Type B pancreatic cell (in vitro differentiated cells): ENCODE measurements at regions not wholly inside any gene's neighbourhood (a gene's known extent, or its start where the extent isn't known, plus 50 kb on each side); places are given as distances from the start of the nearest gene placed in this dataset.

Experiments
- DNase-seq: peaks from one replicate; pipeline ENCODE4 v3.0.0; 2021; ENCODE audit warnings: mixed read lengths; ENCODE audit not compliant: unreplicated experiment; ENCODE audit errors: extremely low spot score
- H3K27ac Mint-ChIP-seq: 2 replicates; pipeline ENCODE4 v1.8.0; 2021; ENCODE audit warnings: mild to moderate bottlenecking, mixed read lengths
- H3K27me3 Mint-ChIP-seq: 2 replicates; pipeline ENCODE4 v1.8.0; 2021; ENCODE audit warnings: mixed read lengths
- H3K36me3 Mint-ChIP-seq: 2 replicates; pipeline ENCODE4 v1.8.0; 2021; ENCODE audit warnings: mixed read lengths
- H3K4me1 Mint-ChIP-seq: one replicate; pipeline ENCODE4 v1.8.0; 2021; ENCODE audit warnings: mixed read lengths; ENCODE audit not compliant: unreplicated experiment
- H3K4me3 Mint-ChIP-seq: 2 replicates; pipeline ENCODE4 v1.8.0; 2021; ENCODE audit warnings: mild to moderate bottlenecking, mixed read lengths
- H3K9me3 Mint-ChIP-seq: 2 replicates; pipeline ENCODE4 v1.8.0; 2021; ENCODE audit warnings: mixed read lengths
- TF ChIP-seq, protein P1 (sequence below): fragments of 200-600 bp; sonication (generic); conservative IDR thresholded peaks from 2 replicates; pipeline ENCODE4 v1.5.0; 2021; ENCODE audit warnings: antibody characterized with exemption, mild to moderate bottlenecking

DNA sequence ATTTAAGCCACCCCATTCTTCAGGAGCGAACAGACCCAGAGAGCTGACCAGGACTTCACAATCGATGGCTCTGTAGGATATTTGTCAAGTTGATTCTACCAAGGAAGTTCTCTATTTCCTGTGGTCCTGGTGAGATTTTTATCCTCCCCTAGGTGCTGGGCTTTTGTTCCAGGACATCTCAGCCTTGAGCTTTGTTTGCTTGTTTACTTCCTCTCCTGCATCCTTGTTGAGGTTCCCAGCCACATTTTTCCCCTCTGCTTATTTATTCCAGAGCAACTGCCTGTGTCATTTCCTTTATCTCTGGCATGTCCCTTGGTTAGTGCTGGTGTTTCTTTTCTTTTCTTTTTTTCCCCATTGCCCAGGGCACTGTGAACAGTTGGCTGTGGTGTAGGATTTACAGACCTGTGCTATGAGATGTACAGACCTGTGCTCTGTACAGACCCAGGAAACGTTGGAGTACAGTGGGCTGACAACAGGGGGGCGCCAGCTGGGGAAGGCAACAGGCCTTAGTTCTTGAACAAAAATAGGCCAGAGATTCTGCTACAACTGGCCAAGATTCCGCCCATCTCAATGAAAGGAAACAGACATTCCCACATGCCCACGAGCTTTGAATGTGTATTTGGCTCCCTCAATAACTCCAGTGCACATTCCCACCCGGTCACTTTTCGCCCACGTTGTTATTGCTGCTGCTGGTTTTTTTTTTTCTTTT lies 235.9 kb upstream of the DDI1 start:
- H3K27ac Mint-ChIP-seq: no peak overlapping the region
- DNase-seq: no peak
- TF ChIP-seq, protein P1, sequence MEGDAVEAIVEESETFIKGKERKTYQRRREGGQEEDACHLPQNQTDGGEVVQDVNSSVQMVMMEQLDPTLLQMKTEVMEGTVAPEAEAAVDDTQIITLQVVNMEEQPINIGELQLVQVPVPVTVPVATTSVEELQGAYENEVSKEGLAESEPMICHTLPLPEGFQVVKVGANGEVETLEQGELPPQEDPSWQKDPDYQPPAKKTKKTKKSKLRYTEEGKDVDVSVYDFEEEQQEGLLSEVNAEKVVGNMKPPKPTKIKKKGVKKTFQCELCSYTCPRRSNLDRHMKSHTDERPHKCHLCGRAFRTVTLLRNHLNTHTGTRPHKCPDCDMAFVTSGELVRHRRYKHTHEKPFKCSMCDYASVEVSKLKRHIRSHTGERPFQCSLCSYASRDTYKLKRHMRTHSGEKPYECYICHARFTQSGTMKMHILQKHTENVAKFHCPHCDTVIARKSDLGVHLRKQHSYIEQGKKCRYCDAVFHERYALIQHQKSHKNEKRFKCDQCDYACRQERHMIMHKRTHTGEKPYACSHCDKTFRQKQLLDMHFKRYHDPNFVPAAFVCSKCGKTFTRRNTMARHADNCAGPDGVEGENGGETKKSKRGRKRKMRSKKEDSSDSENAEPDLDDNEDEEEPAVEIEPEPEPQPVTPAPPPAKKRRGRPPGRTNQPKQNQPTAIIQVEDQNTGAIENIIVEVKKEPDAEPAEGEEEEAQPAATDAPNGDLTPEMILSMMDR: no peak

DNA sequence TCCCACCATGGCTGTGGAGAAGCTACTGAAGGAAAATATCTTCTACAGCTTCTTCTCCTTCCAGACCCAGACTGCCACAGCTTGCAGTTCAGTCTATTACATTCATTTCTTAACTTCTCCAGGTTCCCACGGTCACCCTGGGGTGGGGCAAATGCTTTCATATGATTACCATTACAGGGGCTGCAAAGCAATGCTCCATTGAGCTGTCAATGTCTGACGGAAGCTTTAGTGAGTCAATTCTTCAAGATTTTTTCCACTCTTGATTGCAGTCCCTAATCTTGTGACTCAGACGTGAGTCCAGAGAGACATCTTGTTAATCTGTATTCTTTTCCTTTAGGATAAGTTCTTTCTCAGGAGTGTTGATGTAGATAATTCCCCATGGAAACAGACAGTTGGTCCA lies 233.4 kb upstream of the DDI1 start:
- no peak for DNase-seq
- no peak overlapping the region for H3K27ac Mint-ChIP-seq
- H3K4me1 Mint-ChIP-seq: no peaks in the 10 kb centered on the region
- H3K4me3 Mint-ChIP-seq: no peak overlapping the region
- no peaks in the 10 kb centered on the region for H3K36me3 Mint-ChIP-seq
- no peaks in the 10 kb centered on the region for H3K27me3 Mint-ChIP-seq
- TF ChIP-seq, protein P1: no peak
- H3K9me3 Mint-ChIP-seq: no peaks in the 10 kb centered on the region

More for the DNA sequence above, 235.9 kb upstream of the DDI1 start:
- H3K27me3 Mint-ChIP-seq: no peaks in the 10 kb centered on the region
- no peaks in the 10 kb centered on the region for H3K36me3 Mint-ChIP-seq
- H3K4me1 Mint-ChIP-seq: no peaks in the 10 kb centered on the region
- H3K9me3 Mint-ChIP-seq: no peaks in the 10 kb centered on the region
- H3K4me3 Mint-ChIP-seq: no peak overlapping the region

DNA sequence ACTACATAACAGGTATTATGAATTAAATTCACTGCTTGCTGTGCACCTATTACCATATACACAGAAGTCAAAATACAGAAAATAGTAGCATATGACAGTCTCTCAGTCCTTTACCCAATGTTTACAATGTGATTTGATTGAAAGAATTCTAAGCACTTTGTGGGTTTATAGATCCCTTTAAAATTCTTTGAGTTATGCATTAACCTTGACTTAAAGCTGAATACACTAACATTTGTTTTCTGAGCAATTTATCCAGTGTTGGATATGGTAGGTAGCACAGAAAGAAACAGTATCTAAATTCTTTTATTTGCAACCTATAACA lies 230.8 kb upstream of the DDI1 start:
- TF ChIP-seq, protein P1: no peak
- Mint-ChIP-seq H3K36me3 (no peaks in the 10 kb centered on the region), H3K4me3 (no peak overlapping the region), H3K4me1 (no peaks in the 10 kb centered on the region), H3K27ac (peak overlapping the region; percentile 29), H3K27me3 (no peaks in the 10 kb centered on the region), H3K9me3 (peaks cover 6% of the 10 kb centered on the region)
- no peak for DNase-seq

DNA sequence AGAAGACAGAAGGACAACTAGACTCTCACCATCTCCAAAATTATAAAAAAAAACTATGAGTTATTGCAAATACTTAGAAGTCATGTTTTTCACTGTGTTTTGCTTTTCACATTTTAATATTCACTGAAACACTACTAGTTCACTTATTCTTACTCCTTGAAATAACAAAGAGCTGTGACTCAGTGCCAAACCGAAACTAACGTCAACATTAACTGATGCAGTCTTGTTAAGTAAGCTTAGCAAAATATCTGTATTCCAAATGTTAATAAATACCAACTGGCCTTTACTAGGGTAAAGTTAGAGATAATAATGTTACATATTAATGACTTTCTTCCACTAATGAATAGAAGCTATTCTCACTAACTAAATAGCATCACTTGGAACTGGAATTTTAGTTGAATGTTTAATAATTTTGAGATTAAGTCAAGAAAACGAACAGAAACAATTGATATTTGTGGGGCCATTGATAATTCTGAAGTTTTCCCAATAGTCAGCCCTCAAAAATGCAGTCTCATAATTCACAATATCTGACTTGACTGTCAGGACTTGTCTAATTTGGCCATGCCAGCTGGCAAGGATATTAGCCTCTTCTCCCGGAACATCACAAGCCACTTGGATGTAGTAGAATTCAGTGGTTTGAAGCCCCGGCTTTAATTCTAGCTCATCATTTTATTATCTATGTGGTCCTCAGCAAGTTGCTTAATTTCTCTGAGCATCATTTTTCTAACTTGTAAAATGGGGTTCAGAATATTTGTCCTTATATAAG lies 230.1 kb upstream of the DDI1 start:
- TF ChIP-seq, protein P1: no peak
- DNase-seq: no peak
- Mint-ChIP-seq H3K9me3 (peaks cover 7% of the 10 kb centered on the region), H3K27ac (peak overlapping the region; percentile 29), H3K36me3 (no peaks in the 10 kb centered on the region), H3K27me3 (no peaks in the 10 kb centered on the region), H3K4me3 (no peak overlapping the region), H3K4me1 (no peaks in the 10 kb centered on the region)

DNA sequence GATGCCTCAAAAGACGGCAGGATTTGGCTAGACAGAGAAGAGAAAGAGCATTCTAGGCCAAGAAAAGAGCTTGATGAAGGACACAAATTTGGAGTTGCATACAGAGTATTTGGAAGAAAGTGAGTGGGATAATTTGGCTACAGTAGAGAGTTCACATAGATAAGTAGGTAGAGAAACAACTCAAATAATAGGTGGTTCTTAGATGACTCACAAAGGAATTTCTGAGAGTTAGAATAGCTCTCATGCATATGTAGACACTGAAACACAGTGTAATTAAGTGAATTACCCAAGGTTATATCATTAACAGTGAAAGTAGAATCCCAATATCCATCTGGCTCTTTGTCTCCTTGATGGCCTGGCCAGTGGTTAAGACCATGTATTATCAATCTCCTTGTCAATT lies 228.6 kb upstream of the DDI1 start:
- TF ChIP-seq, protein P1: no peak
- Mint-ChIP-seq H3K9me3 (peaks cover 7% of the 10 kb centered on the region), H3K27me3 (no peaks in the 10 kb centered on the region), H3K36me3 (no peaks in the 10 kb centered on the region), H3K4me3 (no peak overlapping the region), H3K27ac (no peak overlapping the region), H3K4me1 (no peaks in the 10 kb centered on the region)
- DNase-seq: no peak
